Pulmonary artery endothelial cell (primary cell): ENCODE measurements at regions not wholly inside any gene's neighbourhood (a gene's known extent, or its start where the extent isn't known, plus 50 kb on each side); places are given as distances from the start of the nearest gene placed in this dataset.

Experiments used
- DNase-seq: peaks from one replicate; pipeline ENCODE4 v3.0.0-alpha.2; 2011; ENCODE audit warnings: low read depth, low spot score

DNA sequence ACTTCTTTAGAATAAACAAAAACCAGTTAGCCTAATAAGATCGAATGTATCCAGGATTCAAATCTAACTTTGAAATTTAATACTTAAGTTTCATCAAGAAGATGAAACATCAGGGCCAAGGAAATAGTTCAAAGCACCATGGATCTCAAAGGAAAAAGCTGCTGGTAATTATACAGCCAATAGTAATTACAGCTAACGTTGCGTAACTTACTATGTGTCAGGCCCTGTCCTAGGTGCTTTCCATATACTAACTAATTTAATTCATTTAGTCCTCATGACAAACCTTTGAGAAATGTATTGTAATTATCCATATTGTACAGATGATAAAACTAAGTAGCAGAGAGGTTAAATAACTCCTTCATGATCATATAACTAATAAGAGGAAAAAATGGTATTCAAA lies 598.6 kb downstream of the NYAP2 start:
- DNase-seq: no peak

DNA sequence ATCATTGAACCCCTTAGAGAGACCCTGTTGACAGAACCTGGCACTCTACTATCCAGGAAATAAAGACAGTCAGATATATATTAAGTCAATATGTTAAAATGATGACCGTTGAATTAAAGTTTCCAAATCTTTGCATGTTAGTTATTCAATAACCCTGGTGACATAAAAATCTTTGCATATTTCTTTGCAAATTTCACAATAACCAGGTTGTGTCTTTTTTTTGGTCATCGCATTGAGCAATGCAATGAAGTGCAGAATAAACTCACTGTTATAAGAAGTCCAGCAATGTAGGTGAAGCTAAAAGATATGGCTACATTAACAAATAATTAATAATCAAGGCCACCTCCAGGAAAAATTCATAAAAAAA lies 596.9 kb downstream of the NYAP2 start:
- no peak for DNase-seq

- DNase-seq: no peak
These were observed 596.4 kb downstream of the NYAP2 start for GRCh38 chr2:225995796-225996461.

- no peak for DNase-seq
These were observed 595.4 kb downstream of the NYAP2 start for GRCh38 chr2:225994748-225995405.

DNA sequence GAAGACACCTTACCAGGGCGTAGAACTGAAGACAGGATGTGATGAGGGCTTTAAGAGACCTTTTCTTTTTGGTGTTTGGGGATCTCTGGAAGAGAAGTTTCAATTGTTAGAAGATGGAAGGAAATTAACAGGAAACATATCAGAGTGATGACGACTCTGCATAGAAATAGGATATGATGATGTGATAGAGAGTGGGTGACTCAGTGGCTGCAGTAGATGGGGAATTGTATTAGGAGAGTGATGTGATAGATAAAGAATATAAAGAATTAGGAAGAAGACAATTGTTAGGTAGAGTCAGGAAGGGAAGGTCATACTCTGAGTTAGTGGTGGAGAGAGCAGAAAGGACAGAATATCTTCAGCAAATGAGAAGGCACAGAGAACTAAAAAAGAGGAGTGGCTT lies 593.9 kb downstream of the NYAP2 start:
- no peak for DNase-seq

GRCh38 chr2:225989809-225990208 lies 590.3 kb downstream of the NYAP2 start:
- no peak for DNase-seq

- no peak for DNase-seq
These were observed 580.9 kb downstream of the NYAP2 start for GRCh38 chr2:225980372-225980771.

- DNase-seq: no peak
These were observed 571.9 kb downstream of the NYAP2 start for GRCh38 chr2:225971433-225971832.

DNA sequence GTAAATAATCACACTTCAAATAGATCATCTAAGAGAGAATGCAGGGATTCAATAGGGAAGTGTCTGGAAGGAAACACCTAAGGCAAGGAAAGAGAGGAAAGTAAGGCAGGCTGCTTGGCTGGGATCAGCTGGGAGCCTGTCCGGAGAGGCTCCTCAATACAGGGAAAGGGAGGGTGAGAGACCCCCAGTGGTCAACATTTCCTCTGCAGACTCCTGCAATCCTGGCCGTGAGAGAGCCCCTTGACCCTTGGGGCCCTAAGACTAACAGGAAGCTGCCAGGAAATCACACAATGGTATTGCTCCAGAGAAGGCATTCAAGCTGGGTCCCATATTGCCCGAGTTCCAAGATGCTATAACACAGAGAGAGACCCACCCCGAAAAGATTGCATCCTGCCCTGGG lies 549.4 kb downstream of the NYAP2 start:
- no peak for DNase-seq

- DNase-seq: no peak
These were observed 539.5 kb downstream of the NYAP2 start for GRCh38 chr2:225938991-225939390.

GRCh38 chr2:225937625-225938187 lies 538.2 kb downstream of the NYAP2 start:
- no peak for DNase-seq

DNA sequence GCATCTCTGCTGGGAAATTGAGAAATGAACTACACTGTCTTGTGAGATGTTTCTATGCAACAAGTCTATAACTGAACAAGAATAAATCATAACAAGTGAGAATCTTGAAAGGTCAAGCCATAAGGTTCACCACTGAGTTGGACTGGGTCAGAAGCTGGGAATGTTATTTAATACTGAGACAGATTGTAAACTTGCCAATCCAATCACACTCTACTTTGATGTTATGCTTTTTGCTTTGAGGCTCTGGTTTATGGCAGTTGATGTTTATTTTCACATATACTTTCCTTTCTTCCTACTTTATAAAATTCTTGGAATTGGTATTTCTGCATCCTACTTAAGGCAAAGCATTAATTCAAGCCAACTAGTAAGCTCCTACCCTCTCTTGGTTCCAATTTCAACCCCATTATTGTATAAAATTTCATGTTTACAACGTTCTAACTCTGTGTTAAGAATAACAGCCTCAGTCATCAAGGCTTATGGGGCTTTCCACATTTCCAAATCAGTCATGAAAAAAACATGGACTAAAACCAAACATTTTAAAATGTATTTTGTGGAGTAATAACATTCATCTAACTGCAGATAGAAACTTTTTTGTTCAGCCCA lies 533.4 kb downstream of the NYAP2 start:
- no peak for DNase-seq

GRCh38 chr2:225930687-225931086 lies 531.2 kb downstream of the NYAP2 start:
- no peak for DNase-seq

- DNase-seq: no peak
These were observed 521.2 kb downstream of the NYAP2 start for GRCh38 chr2:225920621-225921220.

GRCh38 chr2:225916692-225917091 lies 517.2 kb downstream of the NYAP2 start:
- no peak for DNase-seq

GRCh38 chr2:225911019-225911418 lies 511.5 kb downstream of the NYAP2 start:
- DNase-seq: no peak

- DNase-seq: no peak
These were observed 495.6 kb downstream of the NYAP2 start for GRCh38 chr2:225895126-225895525.

GRCh38 chr2:225894236-225894980 lies 494.9 kb downstream of the NYAP2 start:
- no peak for DNase-seq

DNA sequence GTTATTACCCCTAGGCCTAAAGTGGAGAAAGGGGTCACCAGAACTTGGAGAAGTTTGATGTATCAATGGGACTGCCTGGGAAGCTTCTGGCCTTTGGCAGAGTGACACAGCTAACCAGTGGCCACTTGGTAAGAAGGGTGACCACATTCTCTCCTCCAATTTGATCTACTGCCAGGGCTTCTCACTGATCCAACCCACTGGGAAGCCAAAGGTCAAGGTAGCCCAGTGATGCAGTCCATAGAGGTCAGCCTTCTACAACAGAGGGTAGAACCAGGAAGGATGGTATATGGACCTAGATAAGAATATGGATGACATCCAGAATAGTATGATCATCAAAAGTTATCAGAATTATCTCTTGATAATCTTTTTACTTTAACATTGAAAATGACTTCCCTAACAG lies 493.6 kb downstream of the NYAP2 start:
- DNase-seq: no peak

- DNase-seq: no peak
These were observed 492.3 kb downstream of the NYAP2 start for GRCh38 chr2:225891771-225892170.

DNA sequence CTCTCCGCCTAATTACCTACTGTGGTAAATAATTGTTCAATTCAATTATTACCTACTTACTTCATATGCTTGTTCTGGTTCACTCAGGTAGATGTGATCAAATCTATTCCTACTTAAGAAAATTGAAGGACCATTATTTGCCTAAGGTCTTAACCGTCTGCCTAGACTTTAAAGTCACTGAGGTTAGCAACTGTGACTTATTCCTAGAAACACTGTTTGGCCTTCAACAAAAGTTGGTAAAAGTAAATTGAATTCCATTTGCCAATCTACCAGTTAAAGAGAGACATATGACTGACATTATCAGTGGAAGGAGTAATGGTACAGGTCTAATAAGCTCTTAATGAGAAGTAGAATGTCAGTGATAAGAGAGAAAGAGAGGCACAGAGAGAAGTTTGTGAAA lies 491.5 kb downstream of the NYAP2 start:
- no peak for DNase-seq

DNA sequence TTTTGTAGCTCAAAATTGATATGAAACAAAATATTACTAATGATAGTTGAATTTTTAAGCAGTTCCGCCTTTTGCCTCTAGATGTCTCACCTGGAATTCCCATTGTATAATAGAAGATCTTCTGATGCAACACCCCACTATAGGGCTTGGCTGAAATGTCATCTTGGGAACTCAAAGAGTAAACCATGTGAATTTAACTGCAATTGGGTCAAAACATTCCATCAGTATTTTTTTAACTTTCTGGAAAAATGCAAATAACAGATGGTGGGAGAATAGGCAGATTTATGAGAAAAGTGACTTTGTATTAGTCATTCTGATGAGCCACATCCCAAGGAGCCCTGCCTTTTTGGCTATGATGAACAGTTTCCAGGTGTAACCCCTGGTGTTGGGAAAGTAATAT lies 489.9 kb downstream of the NYAP2 start:
- no peak for DNase-seq
